ENCODE measurements at regions not wholly inside any gene's neighbourhood (a gene's known extent, or its start where the extent isn't known, plus 50 kb on each side); places are given as distances from the start of the nearest gene placed in this dataset.

DNA sequence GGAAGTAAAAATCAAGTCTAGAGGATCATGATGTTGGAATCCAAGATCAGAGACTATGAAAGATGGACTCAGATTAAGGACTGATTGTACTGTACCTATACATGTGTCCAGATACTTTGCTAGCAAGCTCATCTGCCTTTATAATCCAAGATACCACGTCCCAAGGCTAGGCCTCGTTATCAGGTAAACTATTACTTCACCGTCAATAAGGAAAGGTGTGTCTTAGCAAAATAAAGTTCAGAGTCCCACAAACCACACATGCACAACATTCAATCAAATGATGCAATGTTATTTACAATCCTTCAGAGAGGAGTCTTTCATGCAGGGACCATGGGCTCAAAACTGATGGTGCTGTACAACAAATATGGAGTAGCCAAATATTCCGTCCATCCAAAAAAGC is 1092.9 kb downstream of the IGSF11 start:
- no peak for TF ChIP-seq POLR2A (IDR thresholded peaks at IDR 0.05)
- TF ChIP-seq, protein P1, sequence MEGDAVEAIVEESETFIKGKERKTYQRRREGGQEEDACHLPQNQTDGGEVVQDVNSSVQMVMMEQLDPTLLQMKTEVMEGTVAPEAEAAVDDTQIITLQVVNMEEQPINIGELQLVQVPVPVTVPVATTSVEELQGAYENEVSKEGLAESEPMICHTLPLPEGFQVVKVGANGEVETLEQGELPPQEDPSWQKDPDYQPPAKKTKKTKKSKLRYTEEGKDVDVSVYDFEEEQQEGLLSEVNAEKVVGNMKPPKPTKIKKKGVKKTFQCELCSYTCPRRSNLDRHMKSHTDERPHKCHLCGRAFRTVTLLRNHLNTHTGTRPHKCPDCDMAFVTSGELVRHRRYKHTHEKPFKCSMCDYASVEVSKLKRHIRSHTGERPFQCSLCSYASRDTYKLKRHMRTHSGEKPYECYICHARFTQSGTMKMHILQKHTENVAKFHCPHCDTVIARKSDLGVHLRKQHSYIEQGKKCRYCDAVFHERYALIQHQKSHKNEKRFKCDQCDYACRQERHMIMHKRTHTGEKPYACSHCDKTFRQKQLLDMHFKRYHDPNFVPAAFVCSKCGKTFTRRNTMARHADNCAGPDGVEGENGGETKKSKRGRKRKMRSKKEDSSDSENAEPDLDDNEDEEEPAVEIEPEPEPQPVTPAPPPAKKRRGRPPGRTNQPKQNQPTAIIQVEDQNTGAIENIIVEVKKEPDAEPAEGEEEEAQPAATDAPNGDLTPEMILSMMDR (IDR thresholded peaks at IDR 0.05 in 4 of 5, conservative IDR thresholded peaks at IDR 0.05 in 1 of 5): no peak

Data from gastrocnemius medialis (tissue), 4 donors.